ENCODE measurements at regions not wholly inside any gene's neighbourhood (a gene's known extent, or its start where the extent isn't known, plus 50 kb on each side); places are given as distances from the start of the nearest gene placed in this dataset.

DNA sequence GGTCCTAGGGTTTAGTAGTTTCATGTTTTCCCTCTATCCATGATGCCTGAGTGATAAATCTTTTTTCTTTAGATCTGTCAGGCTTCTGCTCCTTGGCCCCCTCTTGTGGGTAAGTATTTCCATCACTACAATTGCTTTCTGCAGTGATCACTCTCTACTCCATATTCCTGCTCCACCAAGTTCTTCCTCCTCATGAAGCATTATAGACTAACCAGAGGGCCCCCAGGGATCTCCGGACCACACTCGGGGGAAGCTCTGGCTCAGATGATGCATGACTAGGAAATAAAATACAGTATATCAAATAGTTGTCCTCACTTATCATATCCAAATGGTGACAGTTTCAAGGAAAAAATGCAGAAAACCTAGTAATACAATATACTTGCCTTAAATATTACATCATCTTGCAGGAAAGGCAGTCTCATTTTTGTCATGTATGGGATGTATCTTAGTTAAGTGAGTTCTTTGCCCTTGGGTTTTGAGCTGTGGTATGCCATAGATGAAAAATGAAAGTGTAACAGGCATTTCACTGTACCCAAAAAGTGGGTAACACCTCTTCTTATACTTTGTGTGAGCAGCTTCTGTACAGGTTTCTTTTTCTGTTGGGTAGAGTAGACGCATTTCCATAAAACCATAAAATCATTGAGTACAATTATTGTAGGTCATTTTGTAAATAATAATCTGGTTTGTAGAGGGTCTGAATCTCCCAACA, 200.9 kb upstream of the EYA4 start:
- DNase-seq (ENCODE audit: extremely low read depth in 1 of 11, low read depth in 9 of 11, low spot score in 4 of 11), result no peak

DNA sequence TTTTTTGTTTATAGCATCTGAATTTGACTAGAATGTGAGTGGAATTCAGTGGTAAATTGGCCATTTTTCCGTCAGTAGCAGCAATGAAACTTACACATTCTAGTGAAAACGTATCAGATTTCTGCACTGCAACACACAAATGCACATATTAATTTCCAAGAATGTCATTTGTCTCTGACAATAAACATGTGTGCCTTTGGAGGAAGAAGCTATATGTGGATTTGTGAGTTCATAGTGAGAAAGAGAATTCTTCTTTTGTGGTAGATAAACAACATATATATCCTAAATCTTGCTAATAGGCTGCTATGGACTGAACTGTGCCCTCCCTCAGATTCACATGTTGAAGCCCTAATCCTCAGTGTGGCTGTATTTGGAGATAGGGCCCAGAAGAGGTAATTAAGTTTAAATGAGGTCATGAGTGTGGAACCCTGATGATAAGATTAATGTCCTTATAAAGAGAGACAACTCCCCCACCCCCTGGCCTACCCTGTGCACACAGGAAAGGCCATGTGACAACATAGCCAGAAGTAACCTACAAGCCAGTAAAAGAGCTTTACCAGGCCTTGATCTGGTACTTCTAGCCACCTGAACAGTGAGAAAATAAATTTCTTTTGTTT, 200.2 kb upstream of the EYA4 start:
- DNase-seq (ENCODE audit: extremely low read depth in 1 of 11, low read depth in 9 of 11, low spot score in 4 of 11), result peak in 6 of 11 donors; percentile 1 to 34 (median 15)

DNA sequence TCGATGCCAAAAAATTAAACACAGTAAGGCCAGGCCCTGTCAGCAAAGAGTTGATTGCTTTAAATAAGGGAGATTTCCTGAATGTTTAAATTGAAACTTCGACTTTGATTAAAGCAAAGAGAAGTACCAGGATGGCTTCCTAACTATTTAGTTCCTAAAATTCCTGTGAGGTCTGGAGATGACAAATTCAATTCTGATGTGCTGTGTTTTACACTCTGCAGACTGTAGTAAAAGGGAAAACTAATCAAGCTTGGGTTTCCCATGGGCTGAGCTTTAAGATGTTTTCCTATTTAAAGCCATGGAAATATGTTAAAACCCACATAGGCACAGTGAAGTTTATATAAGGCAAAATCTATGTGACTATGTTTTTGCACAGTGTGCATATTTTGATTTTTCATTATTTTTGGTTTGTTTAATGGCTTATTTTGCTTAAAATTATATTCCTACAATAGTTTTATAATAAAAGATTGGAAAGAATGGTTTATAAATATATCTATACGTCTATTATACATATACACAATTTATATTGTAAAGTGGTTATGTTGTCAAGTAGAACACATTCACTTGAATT, 198.5 kb upstream of the EYA4 start:
- no peak for DNase-seq (ENCODE audit: extremely low read depth in 1 of 11, low read depth in 9 of 11, low spot score in 4 of 11)

DNA sequence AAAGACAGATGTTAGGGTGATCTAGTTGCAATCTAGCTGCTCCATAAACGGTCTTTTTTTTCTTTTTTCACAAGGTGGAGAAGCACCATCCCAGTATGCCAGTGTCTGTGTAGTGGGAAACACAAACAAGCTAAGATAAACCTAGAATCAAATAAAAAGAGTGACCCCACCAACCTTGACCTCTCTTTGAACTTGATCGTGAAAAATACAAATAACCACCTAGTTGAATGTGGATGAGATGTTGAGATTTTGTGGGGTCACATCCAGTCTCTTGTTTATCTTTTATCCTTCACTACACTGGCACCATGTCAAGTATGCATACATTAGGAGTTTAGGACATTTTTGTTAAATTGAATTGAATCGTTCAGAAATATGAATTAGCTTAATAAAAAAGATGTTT, 194.6 kb upstream of the EYA4 start:
- no peak for DNase-seq (ENCODE audit: extremely low read depth in 1 of 11, low read depth in 9 of 11, low spot score in 4 of 11)

DNA sequence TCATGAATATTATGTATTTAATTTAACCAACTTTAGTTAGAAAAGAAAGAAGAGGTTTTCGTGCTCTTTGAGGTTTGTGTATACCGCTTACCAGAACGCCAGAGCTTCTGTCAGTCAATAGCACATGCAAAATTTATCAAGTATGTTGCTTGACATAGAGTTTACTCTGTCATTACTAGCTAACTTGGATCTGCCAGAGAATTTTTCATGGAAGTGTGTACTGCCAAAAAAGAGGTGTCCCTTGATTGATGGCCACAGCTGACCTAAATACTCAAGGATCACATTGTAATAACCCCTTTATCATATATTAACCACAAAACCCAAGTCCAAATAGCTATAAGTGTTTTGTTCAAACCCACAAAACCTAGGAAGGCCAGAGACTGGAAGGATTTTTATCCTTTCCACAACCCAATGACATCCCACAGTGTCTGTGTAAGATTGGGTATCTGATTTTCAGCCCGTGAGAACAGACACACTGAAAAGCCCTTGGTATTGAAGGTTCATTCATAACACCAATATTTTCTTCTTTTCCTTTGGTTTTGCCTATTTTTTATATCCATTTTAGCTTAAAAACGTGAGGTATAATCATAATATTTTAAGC, 194.0 kb upstream of the EYA4 start:
- DNase-seq (ENCODE audit: extremely low read depth in 1 of 11, low read depth in 9 of 11, low spot score in 4 of 11), result no peak

DNA sequence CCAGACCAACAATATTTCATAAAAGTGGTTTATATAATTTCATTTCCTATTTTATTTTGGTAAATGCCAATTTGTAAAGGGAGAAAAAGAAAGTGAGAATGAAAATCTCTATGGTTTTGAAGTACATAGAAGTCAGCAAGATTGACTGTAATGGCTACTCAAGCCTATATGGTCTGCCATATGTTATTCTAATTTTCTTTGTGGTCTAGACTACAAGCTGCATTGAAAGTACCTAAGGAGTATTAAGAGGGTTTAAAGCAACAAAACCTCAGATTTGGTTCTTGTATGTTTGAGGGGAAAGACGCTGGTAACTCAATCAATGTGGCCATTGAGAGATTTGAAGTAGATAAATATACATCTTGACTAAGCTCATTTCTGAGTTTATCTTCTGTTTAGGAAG, 193.5 kb upstream of the EYA4 start:
- no peak for DNase-seq (ENCODE audit: extremely low read depth in 1 of 11, low read depth in 9 of 11, low spot score in 4 of 11)

DNA sequence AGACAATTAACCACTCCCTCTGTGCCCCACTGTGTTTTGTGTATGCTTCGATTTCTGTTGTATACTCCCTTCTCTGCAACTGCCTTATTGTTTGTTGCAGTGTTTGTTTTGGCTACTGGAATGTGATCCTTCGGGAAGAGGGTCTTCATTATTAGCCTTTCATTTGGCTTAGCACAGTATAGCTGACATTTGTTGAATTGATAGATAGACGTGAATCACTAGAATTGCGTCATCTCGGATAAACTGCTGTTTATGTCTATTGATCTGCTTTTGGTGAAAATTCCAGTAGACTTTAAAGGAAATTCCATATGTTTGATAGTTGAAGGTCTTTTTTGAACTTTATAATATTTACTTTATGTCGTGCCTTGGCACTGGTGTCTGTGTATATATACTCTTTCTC, 189.9 kb upstream of the EYA4 start:
- DNase-seq (ENCODE audit: extremely low read depth in 1 of 11, low read depth in 9 of 11, low spot score in 4 of 11), result no peak

DNA sequence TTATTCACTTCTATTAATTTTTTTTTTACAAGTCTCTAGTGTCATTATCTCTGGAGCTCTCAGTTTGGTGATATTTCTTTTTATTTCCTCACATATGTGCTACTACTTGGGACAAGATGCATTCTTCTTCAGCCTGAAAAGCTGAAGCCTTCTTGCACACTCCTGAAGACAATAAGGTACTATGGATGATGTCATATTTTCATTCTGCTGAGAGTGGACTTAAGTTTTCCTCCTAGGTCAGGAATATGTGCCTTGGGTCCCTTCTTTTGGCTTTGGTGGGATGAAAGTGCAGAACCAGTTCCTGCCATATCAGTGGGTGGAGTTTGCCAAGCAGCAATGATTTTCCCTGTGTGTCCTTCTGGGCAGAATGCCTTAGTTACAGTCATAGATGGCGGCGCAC, 188.7 kb upstream of the EYA4 start:
- no peak for DNase-seq (ENCODE audit: extremely low read depth in 1 of 11, low read depth in 9 of 11, low spot score in 4 of 11)

DNA sequence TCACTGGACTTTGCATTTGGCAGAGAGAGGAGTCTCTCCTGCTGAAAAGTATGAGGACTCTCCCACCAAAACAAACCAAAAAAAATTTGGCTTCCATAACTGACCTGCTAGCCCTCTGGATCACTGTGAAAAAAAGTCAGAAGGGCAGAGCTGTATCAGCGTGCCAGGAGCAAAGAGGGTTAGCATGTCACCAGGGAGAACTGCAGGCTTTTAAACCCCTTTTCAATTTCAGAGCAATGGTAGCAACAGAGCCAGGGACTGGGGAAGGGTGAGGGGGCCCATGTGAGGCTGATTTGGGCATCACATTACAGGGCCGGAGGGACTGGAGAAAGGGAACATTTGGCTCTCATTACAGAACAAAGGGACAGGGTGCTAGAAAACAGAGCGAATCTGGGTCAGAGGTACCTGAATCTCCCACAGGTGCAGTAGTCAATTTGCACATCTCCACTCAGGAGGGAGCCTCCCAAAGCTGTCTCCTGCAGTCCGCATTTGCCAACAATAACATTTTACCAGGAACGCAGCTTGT, 185.7 kb upstream of the EYA4 start:
- no peak for DNase-seq (ENCODE audit: extremely low read depth in 1 of 11, low read depth in 9 of 11, low spot score in 4 of 11)

DNA sequence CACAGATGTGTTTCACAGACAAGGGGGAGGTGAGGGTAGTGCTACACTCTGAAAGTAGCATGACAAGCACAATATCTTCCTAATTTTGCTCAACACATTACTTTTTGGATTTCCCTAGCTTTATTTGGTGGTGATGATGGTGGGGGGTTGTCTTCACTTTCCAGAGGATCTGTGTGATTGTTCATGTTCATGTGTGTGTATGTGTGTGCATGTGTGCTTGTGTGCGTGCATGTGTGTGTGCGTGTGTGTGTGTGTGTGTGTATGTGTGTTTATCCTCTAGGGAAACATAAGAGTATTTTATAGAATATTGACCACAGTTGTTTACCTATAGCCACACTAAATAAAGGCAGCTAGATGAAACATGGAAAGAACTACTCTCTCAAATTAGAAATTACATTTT, 183.8 kb upstream of the EYA4 start:
- DNase-seq (ENCODE audit: extremely low read depth in 1 of 11, low read depth in 9 of 11, low spot score in 4 of 11), result no peak

DNA sequence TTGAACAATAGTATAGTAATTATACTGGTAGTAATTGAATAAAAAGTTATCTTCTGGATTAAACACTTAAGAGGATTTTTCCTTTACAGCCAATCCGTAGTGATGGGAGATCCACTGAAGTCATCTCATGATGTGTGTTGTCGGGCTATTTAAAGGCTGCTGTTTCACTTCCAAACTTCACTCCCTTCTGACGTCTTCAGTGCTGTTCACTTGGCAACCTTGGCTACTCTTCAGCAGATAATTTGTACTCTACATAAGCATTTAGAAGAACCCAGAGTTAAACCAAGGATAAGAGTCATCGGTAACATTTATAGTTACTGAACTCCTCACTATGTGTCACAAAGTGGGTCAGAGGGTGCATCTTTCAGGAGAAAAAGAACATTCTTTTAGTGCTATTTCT, 179.1 kb upstream of the EYA4 start:
- DNase-seq (ENCODE audit: extremely low read depth in 1 of 11, low read depth in 9 of 11, low spot score in 4 of 11), result no peak

DNA sequence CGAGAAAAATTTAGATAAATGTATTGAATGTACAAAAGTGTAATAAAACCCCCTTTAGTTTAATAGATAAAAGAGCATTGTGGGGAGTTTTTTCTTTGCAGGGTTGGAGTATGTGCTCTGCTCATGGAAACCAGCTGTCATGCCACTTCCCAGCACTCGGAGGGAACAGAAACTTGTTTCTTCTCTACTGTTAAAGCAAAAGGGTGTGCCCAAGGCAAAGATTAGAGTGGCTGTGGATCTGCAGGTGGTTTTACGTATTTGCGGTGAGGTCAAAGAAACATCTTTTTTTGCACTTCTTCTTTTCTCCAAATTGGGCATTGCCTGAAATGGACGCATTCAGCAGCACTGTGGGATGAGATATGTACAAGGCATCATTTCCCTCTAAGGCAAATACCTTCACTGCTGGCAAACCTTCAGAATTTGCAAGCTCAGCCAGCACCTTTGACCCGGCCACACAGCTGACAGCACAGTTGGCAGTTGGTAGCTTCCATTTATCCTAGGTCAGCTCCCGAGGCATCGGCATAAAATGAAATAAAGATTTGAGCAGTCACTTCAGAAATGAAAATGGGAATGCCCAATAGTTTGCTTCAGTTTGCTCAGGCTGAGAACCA, 178.4 kb upstream of the EYA4 start:
- DNase-seq (ENCODE audit: extremely low read depth in 1 of 11, low read depth in 9 of 11, low spot score in 4 of 11), result no peak

DNA sequence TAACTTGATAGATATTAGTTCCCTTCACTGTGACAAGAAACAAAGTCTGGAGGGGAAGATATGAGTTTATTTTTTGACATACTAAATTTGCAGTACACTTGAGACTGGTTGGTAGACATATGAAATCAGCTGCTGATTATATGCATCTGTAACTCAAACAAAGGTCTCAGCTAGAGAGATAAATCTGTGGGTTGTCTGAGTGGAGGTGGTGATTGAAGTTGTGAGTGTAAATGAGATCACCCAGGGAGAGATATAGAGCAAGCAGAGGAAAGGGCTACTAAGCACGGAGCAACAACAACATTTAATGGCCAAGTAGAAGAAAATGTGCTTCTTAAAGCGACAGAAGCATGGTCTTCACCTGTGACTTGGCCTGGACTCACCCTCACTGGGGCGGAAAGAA, 173.2 kb upstream of the EYA4 start:
- no peak for DNase-seq (ENCODE audit: extremely low read depth in 1 of 11, low read depth in 9 of 11, low spot score in 4 of 11)

DNA sequence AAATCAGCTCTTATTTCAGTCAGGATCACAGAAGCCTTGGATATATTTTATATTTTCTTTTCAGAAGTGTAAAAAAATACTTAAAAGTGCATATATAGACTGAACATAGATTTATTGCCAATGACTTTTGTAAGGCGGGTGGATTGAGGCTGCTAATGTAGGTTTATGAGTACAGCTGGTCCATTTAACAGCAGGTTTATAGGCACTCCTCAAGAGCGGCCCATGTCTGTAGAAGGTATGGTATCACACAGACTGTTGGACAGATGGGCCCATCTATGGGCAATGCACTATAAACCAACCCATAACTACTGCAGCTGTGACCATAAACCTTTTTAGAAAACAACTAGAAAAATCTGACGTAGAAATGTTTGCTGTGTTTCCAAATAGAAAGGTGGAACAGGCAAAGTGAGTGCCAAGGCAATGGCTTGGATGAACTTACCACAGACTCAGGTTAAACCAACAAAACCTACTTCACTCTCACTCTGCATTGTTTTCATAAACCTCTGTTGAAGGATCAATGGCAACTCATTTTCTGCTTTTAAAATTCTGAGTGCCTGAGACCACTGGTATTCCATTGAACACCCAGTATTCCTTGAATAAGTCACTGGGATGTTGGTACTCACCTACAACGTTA, 170.6 kb upstream of the EYA4 start:
- DNase-seq (ENCODE audit: extremely low read depth in 1 of 11, low read depth in 9 of 11, low spot score in 4 of 11), result no peak

DNA sequence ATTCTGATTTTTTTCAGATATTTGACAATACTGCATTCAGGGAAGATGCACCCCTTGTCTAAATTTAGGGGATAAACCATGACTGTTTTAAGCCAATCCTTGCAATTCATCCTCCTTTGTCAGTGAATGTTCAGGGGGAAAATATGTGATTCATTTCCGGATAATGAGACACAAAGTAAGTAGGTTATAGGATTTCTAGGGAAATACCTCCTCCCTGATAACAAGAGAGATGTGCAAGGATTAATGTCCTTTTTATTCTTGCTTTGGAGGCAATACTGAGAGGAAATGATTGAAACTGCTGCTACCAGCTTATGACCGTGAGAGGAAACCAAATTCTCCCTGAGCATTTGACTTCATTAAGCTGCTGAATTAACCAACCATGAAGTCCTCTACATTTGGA, 161.3 kb upstream of the EYA4 start:
- no peak for DNase-seq (ENCODE audit: extremely low read depth in 1 of 11, low read depth in 9 of 11, low spot score in 4 of 11)

DNA sequence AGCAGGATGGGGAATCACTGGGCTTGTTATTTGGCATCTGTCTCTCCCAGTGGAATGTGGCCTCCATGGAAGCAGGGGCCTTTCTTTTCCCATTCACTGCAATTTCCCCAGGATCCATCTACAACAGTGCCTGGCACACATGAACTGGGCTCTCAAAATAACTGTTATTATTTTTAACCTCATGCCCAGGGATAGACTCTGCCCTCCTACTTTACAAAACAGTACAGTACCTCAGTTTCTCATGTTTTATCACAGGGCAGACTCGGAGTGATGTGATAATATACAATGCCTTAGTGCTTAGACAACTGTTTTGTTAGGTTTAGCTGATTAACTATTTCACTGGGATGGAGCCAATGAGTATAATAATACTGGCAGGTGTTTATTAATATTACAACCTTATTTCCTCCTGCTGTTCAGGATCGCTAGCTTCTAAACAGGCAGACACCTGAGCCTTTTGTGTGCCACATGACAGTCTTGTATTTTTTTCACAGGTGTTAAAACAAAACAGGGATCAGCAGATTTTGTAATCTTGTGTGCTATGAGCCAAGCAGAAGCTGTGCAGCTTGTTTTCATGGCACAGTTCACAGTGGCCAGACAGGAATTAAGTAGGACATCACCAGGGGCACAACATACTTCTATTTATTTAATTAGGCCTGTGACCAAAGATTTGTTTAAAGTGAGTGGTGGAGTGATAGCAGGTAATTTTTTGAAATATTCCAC, 157.7 kb upstream of the EYA4 start:
- no peak for DNase-seq (ENCODE audit: extremely low read depth in 1 of 11, low read depth in 9 of 11, low spot score in 4 of 11)

DNA sequence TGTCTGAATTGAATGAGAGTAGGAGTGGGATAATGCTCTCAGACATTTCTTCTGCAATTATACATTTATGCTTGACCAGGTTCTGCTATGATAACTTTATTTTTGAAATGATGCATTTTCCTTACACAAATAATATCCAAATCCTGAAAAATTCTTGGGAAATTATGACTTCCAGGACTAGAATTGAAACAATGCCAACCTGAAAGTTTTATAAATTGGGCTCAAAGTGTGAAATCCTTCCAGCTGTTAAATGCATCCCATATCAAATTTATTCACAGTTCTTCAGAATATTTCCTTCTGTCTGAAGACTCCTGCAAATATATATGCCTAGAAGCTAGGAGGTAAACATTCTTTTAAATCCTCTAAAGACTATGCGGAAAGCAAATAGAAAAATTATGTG, 155.7 kb upstream of the EYA4 start:
- DNase-seq (ENCODE audit: extremely low read depth in 1 of 11, low read depth in 9 of 11, low spot score in 4 of 11), result no peak

DNA sequence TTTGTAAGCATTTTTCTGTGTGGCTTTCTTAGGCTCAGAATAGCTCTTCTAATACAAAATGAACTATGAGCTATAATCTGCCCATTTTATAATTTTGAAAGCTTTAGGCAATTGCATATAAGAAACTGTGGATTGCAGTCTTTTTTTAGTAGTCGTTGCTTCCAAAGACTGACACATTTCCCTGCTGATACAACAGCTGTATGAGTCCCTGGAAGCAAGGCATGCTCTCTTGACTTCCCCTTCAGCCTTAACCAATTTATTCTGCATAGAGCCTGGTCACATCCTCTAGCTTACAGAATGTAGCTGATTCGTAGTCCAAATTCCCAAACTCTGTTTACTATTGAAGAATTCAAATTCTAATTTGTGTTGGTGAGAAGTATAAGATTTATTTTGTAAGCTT, 155.3 kb upstream of the EYA4 start:
- no peak for DNase-seq (ENCODE audit: extremely low read depth in 1 of 11, low read depth in 9 of 11, low spot score in 4 of 11)

All from renal cortex interstitium (tissue), 11 donors.